SU-DHL-6 (cell line): ENCODE measurements at regions not wholly inside any gene's neighbourhood (a gene's known extent, or its start where the extent isn't known, plus 50 kb on each side); places are given as distances from the start of the nearest gene placed in this dataset.
A peak's percentile ranks its signal among the peaks of the same experiment; 100 is the strongest.

Experiments used
- H2AFZ ChIP-seq: fragments of 200-600 bp; sonication (generic); 2 replicates; pipeline ENCODE4 v1.6.1; 2014; ENCODE audit warnings: low read depth, mild to moderate bottlenecking, moderate library complexity, mixed read lengths, antibody characterized with exemption, low read length; ENCODE audit not compliant: severe bottlenecking
- H3F3A ChIP-seq: fragments of 200-600 bp; shearing (Covaris generic); 2 replicates; pipeline ENCODE4 v1.6.0; 2016; ENCODE audit warnings: antibody characterized with exemption, mild to moderate bottlenecking; ENCODE audit not compliant: insufficient read depth
- H3K27ac ChIP-seq: fragments of 200-600 bp; sonication (generic); 2 replicates; pipeline ENCODE4 v1.5.1; 2016; ENCODE audit warnings: low read depth, mild to moderate bottlenecking, low read length, moderate library complexity, mixed read lengths
- H3K27me3 ChIP-seq: fragments of 200-600 bp; sonication (generic), shearing (Covaris generic); 2 replicates; pipeline ENCODE4 v1.6.0; 2014; ENCODE audit warnings: mild to moderate bottlenecking, low read length
- H3K36me3 ChIP-seq: fragments of 200-600 bp; sonication (generic); 2 replicates; pipeline ENCODE4 v1.6.1; 2014; ENCODE audit warnings: mild to moderate bottlenecking, low read length, mixed read lengths
- H3K4me2 ChIP-seq: fragments of 300-600, 200-600 bp; shearing (Covaris generic), sonication (generic); 2 replicates; pipeline ENCODE4 v1.6.0; 2014; ENCODE audit warnings: low read length, low read depth, mild to moderate bottlenecking; ENCODE audit not compliant: poor library complexity, severe bottlenecking
- H3K4me3 ChIP-seq: fragments of 200-600 bp; sonication (generic); 2 replicates; pipeline ENCODE4 v1.5.1; 2014; ENCODE audit warnings: antibody characterized with exemption, low read length, mild to moderate bottlenecking, mixed read lengths; ENCODE audit not compliant: insufficient read depth, poor library complexity, severe bottlenecking
- H3K79me2 ChIP-seq: fragments of 200-600 bp; sonication (generic); 2 replicates; pipeline ENCODE4 v1.6.1; 2014; ENCODE audit warnings: mild to moderate bottlenecking, low read length, moderate library complexity; ENCODE audit not compliant: insufficient read depth
- H3K9ac ChIP-seq: fragments of 200-600 bp; sonication (generic); 2 replicates; pipeline ENCODE4 v1.7.0; 2014; ENCODE audit warnings: mild to moderate bottlenecking, low read length
- H3K9me2 ChIP-seq: fragments of 200-600 bp; sonication (generic); replicated peaks from 2 replicates; pipeline ENCODE4 v1.6.1; 2014; ENCODE audit warnings: low read length; ENCODE audit not compliant: insufficient read depth
- H3K9me3 ChIP-seq: fragments of 200-600 bp; sonication (generic); 2 replicates; pipeline ENCODE4 v1.6.1; 2014; ENCODE audit warnings: low read length, mixed read lengths; ENCODE audit not compliant: insufficient read depth
- H4K20me1 ChIP-seq: fragments of 200-600 bp; sonication (generic); 2 replicates; pipeline ENCODE4 v1.6.1; 2014; ENCODE audit warnings: low read depth, mild to moderate bottlenecking, antibody characterized with exemption, low read length, moderate library complexity, mixed read lengths
- EZH2phosphoT487 ChIP-seq: fragments of 200-600 bp; sonication (generic), shearing (Covaris generic); conservative IDR thresholded peaks from 2 replicates; pipeline ENCODE4 v1.6.1; 2018; ENCODE audit warnings: mild to moderate bottlenecking, antibody characterized with exemption, low read length, moderate library complexity, mixed read lengths
- TF ChIP-seq, protein P1 (sequence below): fragments of 200-600 bp; sonication (generic); IDR thresholded peaks from one replicate; pipeline ENCODE4 v1.5.1; 2017; ENCODE audit warnings: antibody characterized with exemption, mild to moderate bottlenecking, low read length, moderate library complexity; ENCODE audit not compliant: insufficient read depth, poor library complexity, severe bottlenecking

- Histone ChIP-seq H3K27me3 (no peaks in the 10 kb centered on the region), H2AFZ (no peak overlapping the region), H3K79me2 (no peaks in the 10 kb centered on the region), H3K4me2 (peak overlapping the region; percentile 61), H3K9ac (no peak overlapping the region), H3K9me3 (no peaks in the 10 kb centered on the region), H3K27ac (no peak overlapping the region), H3F3A (no peaks in the 10 kb centered on the region), H4K20me1 (no peaks in the 10 kb centered on the region), H3K36me3 (no peaks in the 10 kb centered on the region), H3K9me2 (no peaks in the 10 kb centered on the region), H3K4me3 (no peak overlapping the region)
- TF ChIP-seq, protein P1, sequence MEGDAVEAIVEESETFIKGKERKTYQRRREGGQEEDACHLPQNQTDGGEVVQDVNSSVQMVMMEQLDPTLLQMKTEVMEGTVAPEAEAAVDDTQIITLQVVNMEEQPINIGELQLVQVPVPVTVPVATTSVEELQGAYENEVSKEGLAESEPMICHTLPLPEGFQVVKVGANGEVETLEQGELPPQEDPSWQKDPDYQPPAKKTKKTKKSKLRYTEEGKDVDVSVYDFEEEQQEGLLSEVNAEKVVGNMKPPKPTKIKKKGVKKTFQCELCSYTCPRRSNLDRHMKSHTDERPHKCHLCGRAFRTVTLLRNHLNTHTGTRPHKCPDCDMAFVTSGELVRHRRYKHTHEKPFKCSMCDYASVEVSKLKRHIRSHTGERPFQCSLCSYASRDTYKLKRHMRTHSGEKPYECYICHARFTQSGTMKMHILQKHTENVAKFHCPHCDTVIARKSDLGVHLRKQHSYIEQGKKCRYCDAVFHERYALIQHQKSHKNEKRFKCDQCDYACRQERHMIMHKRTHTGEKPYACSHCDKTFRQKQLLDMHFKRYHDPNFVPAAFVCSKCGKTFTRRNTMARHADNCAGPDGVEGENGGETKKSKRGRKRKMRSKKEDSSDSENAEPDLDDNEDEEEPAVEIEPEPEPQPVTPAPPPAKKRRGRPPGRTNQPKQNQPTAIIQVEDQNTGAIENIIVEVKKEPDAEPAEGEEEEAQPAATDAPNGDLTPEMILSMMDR = no peak
- TF ChIP-seq EZH2phosphoT487 = no peak
Observed at GRCh38 chr2:144595279-144595678, 75.4 kb upstream of the ZEB2 start.

DNA sequence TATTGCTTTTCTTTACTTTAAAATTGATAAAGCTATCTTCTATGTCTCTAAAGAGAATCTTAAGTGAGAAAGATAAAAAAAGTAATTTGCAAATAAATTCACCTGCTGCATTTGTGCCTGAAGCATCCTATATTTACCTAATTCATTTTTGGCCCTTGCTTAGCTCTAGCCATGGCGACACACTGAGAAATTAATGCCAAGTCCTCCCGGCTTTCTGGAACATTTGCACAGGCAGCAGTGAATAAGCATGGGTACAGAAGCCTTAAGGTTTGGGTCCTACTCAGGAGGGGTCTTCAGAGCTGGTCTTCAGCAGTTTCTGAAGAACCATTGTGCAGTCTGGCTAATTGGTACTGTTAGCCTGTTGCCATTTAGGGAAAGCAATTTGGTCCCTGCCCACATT is 73.9 kb upstream of the ZEB2 start:
- Histone ChIP-seq H3K9me3 (no peaks in the 10 kb centered on the region), H3K36me3 (no peaks in the 10 kb centered on the region)
- TF ChIP-seq EZH2phosphoT487 = no peak
- TF ChIP-seq, protein P1 = no peak

DNA sequence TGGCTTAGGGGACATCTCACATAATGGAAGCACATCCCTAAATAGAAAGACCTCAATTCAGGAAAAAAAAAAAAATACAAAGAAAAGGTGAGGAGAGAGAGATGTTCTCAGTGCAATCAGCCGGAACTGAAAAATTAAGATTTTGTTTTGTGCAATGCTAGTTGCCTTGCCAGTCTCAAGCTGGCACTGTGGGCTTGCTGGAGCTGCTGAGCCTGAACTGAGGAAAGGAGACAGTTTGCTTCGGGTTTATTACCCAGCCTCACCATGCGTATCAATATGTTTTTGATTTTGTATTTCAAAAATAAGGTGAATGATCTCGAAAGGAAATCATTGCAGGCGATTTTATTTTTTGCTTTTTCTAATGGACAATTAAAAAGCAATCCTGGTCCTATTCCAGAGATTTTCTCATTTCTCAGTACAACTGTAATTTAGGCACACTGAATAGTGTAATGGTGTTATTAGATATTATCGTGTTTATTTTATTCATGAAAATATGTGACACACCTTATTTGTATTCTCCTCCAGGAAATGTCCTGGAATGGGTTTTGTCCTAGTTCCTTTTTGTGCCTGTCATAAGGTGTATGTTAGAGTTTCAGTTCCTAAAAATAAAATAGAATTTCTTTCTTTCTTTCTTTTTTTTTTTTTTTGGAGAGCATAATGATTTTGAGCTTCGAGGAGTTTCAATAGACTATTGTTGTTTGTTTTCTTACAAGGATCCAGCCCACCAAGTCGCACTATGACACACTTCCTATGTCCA is 72.8 kb upstream of the ZEB2 start:
- Histone ChIP-seq H3K9ac (no peak overlapping the region), H3K27ac (no peak overlapping the region), H3K4me3 (no peak overlapping the region), H3K27me3 (no peaks in the 10 kb centered on the region), H3K4me2 (no peak overlapping the region), H4K20me1 (no peaks in the 10 kb centered on the region), H2AFZ (no peak overlapping the region), H3K36me3 (no peaks in the 10 kb centered on the region), H3F3A (no peaks in the 10 kb centered on the region), H3K9me3 (no peaks in the 10 kb centered on the region), H3K9me2 (no peaks in the 10 kb centered on the region), H3K79me2 (no peaks in the 10 kb centered on the region)
- TF ChIP-seq, protein P1 = no peak
- no peak for TF ChIP-seq EZH2phosphoT487

More for the DNA sequence above, 73.9 kb upstream of the ZEB2 start:
- no peak overlapping the region for H3K4me3 ChIP-seq
- H3K27ac ChIP-seq = no peak overlapping the region
- no peak overlapping the region for H3K4me2 ChIP-seq
- no peak overlapping the region for H3K9ac ChIP-seq
- no peaks in the 10 kb centered on the region for H3K79me2 ChIP-seq
- no peaks in the 10 kb centered on the region for H4K20me1 ChIP-seq
- no peak overlapping the region for H2AFZ ChIP-seq
- no peaks in the 10 kb centered on the region for H3K27me3 ChIP-seq
- H3K9me2 ChIP-seq = no peaks in the 10 kb centered on the region
- no peaks in the 10 kb centered on the region for H3F3A ChIP-seq
